Naive thymus-derived CD4-positive, alpha-beta T cell (primary cell): ENCODE measurements at regions not wholly inside any gene's neighbourhood (a gene's known extent, or its start where the extent isn't known, plus 50 kb on each side); places are given as distances from the start of the nearest gene placed in this dataset.
"Not testable (repeated sequence)": the region's sequence is repeated elsewhere in the genome, so short reads cannot be mapped to it uniquely, and the experiment has no call there.

Experiments
- ATAC-seq: fragments of 150-1000 bp; cut with Tn5 transposase; 2 replicates; pipeline ENCODE4 v1.10.0; 2021; ENCODE audit warnings: mild to moderate bottlenecking, moderate library complexity
- CTCF ChIA-PET: fragments of 350-600 bp; sonication (Branson Sonifier 250); formaldehyde crosslinking; loops from one replicate; lab custom pipeline; 2021; ENCODE audit warnings: antibody characterized with exemption; lab: Charles Lee
- POLR2A ChIA-PET: fragments of 350-600 bp; sonication (Branson Sonifier 250); formaldehyde crosslinking; loops from one replicate; lab custom pipeline; 2021; ENCODE audit warnings: antibody characterized with exemption, inconsistent platforms; lab: Charles Lee
- DNase-seq, 9 donors: peaks; one replicate each; pipeline versions ENCODE4 v3.0.0 to v3.0.0-alpha.2; 2020 to 2022; ENCODE audit warnings: mixed read lengths in 1 of 9
- H3K27ac ChIP-seq: one replicate; pipeline ENCODE4 v1.7.0; 2013; ENCODE audit warnings: mild to moderate bottlenecking, low read depth, low read length, moderate library complexity
- H3K27me3 ChIP-seq, 2 donors: one replicate each; pipeline ENCODE4 v1.7.0; 2013; ENCODE audit warnings: low read length in 2 of 2, mild to moderate bottlenecking in 2 of 2, moderate library complexity in 2 of 2; ENCODE audit not compliant: control insufficient read depth in 2 of 2, insufficient read depth in 2 of 2
- H3K36me3 ChIP-seq, 3 experiments: 1 replicate in 2 of 3; 2 replicates in 1 of 3; pipeline ENCODE4 v1.7.0; 2013; ENCODE audit warnings: low read length in 3 of 3, mild to moderate bottlenecking in 3 of 3, moderate library complexity in 1 of 3; ENCODE audit not compliant: insufficient read depth in 3 of 3, control insufficient read depth in 2 of 3
- H3K4me1 ChIP-seq, 2 donors: one replicate each; pipeline ENCODE4 v1.7.0; 2013; ENCODE audit warnings: low read length in 2 of 2, mild to moderate bottlenecking in 2 of 2, moderate library complexity in 1 of 2; ENCODE audit not compliant: control insufficient read depth in 2 of 2, insufficient read depth in 2 of 2
- H3K4me3 ChIP-seq: 2 replicates; pipeline ENCODE4 v1.7.0; 2013; ENCODE audit warnings: mild to moderate bottlenecking, low read length
- H3K9me3 ChIP-seq, 3 experiments: 1 replicate in 2 of 3; 2 replicates in 1 of 3; pipeline ENCODE4 v1.7.0; 2013; ENCODE audit warnings: low read length in 3 of 3; ENCODE audit not compliant: control insufficient read depth in 2 of 3
- H3K27ac Mint-ChIP-seq, 9 donors: one replicate each; pipeline ENCODE4 v1.8.0; 2020 to 2022; ENCODE audit warnings: mixed read lengths in 9 of 9, mild to moderate bottlenecking in 8 of 9, moderate library complexity in 5 of 9, inconsistent platforms in 2 of 9
- H3K27me3 Mint-ChIP-seq, 5 donors: one replicate each; pipeline ENCODE4 v1.8.0; 2021 to 2022; ENCODE audit warnings: mixed read lengths in 5 of 5, mild to moderate bottlenecking in 1 of 5
- H3K36me3 Mint-ChIP-seq, 5 donors: one replicate each; pipeline ENCODE4 v1.8.0; 2020 to 2022; ENCODE audit warnings: mixed read lengths in 5 of 5, mild to moderate bottlenecking in 3 of 5, inconsistent platforms in 1 of 5
- H3K4me1 Mint-ChIP-seq, 7 donors: one replicate each; pipeline ENCODE4 v1.8.0; 2020 to 2022; ENCODE audit warnings: mixed read lengths in 7 of 7, mild to moderate bottlenecking in 3 of 7, inconsistent platforms in 1 of 7
- H3K4me3 Mint-ChIP-seq, 10 donors: one replicate each; pipeline ENCODE4 v1.8.0; 2020 to 2022; ENCODE audit warnings: mild to moderate bottlenecking in 10 of 10, mixed read lengths in 10 of 10, moderate library complexity in 6 of 10, inconsistent platforms in 2 of 10
- H3K9me3 Mint-ChIP-seq, 11 donors: one replicate each; pipeline ENCODE4 v1.8.0; 2020 to 2022; ENCODE audit warnings: mixed read lengths in 11 of 11, mild to moderate bottlenecking in 4 of 11, inconsistent platforms in 1 of 11, moderate library complexity in 1 of 11
- intact Hi-C, 2 donors: fragments of 100-400 bp; cut with micrococcal nuclease; formaldehyde crosslinking; loops; one replicate each; pipeline ENCODE4 v1.15.1; 2023

- Mint-ChIP-seq H3K4me3 (no peak overlapping the region), H3K27ac (no peak overlapping the region), H3K4me1 (no peaks in the 10 kb centered on the region), H3K36me3 (no peaks in the 10 kb centered on the region), H3K27me3 (no peaks in the 10 kb centered on the region), H3K9me3 (peaks cover 0 to 5% (median 0%) of the 10 kb centered on the region in 11 donors)
- ATAC-seq (no peak), DNase-seq (no peak)
- intact Hi-C loops: no loop called here
- no peak overlapping the region for H3K4me3 ChIP-seq
- H3K9me3 ChIP-seq: no peaks in the 10 kb centered on the region
- ChIA-PET POLR2A (no interaction called here), CTCF (no interaction called here)
- H3K4me1 ChIP-seq: no peaks in the 10 kb centered on the region
- no peaks in the 10 kb centered on the region for H3K36me3 ChIP-seq
- no peaks in the 10 kb centered on the region for H3K27me3 ChIP-seq
- H3K27ac ChIP-seq: no peak overlapping the region
Observed at GRCh38 chr1:196160066-196160795, 448.0 kb downstream of the KCNT2 start.

GRCh38 chr1:196155586-196155985 lies 452.7 kb downstream of the KCNT2 start:
- Mint-ChIP-seq H3K27ac (no peak overlapping the region), H3K4me1 (no peaks in the 10 kb centered on the region), H3K27me3 (no peaks in the 10 kb centered on the region), H3K4me3 (no peak overlapping the region), H3K36me3 (no peaks in the 10 kb centered on the region), H3K9me3 (peaks cover 0 to 2% (median 0%) of the 10 kb centered on the region in 11 donors)
- ChIA-PET POLR2A (no interaction called here), CTCF (no interaction called here)
- Histone ChIP-seq H3K4me3 (no peak overlapping the region), H3K27ac (no peak overlapping the region), H3K4me1 (no peaks in the 10 kb centered on the region), H3K36me3 (no peaks in the 10 kb centered on the region), H3K9me3 (no peaks in the 10 kb centered on the region), H3K27me3 (no peaks in the 10 kb centered on the region)
- ATAC-seq (no peak), DNase-seq (no peak)
- intact Hi-C loops: no loop called here

DNA sequence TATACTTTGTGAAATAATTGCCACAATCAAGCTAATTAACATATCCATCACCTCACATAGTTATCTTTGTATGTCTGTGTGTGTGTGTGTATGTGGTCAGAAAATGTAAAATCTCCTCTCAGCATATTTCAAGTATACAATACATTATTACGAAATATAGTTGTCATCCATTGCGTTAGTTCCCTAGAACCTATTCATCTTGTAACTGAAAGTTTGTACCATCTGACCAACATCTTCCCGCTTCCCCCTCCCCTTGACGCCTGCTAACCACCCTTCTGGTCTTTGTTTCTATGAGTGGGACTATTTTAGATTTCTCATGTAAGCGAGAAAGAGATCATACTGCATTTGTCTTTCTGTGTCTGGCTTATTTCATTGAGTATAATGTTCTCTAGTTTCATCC lies 455.3 kb downstream of the KCNT2 start:
- Histone ChIP-seq H3K4me1 (no peaks in the 10 kb centered on the region), H3K36me3 (no peaks in the 10 kb centered on the region), H3K4me3 (no peak overlapping the region), H3K27ac (no peak overlapping the region), H3K27me3 (no peaks in the 10 kb centered on the region), H3K9me3 (no peaks in the 10 kb centered on the region)
- no peak overlapping the region for H3K27ac Mint-ChIP-seq
- ChIA-PET POLR2A (no interaction called here), CTCF (no interaction called here)
- ATAC-seq (no peak), DNase-seq (no peak)
- H3K9me3 Mint-ChIP-seq: peaks cover 0 to 2% (median 0%) of the 10 kb centered on the region in 11 donors
- H3K27me3 Mint-ChIP-seq: no peaks in the 10 kb centered on the region
- H3K4me1 Mint-ChIP-seq: no peaks in the 10 kb centered on the region
- intact Hi-C loops: no loop called here
- no peak overlapping the region for H3K4me3 Mint-ChIP-seq
- no peaks in the 10 kb centered on the region for H3K36me3 Mint-ChIP-seq

GRCh38 chr1:196152086-196152485 lies 456.2 kb downstream of the KCNT2 start:
- no peaks in the 10 kb centered on the region for H3K9me3 ChIP-seq
- no peak overlapping the region for H3K27ac ChIP-seq
- Mint-ChIP-seq H3K27me3 (no peaks in the 10 kb centered on the region), H3K4me3 (no peak overlapping the region), H3K36me3 (no peaks in the 10 kb centered on the region), H3K27ac (no peak overlapping the region), H3K4me1 (no peaks in the 10 kb centered on the region), H3K9me3 (peaks cover 0 to 2% (median 0%) of the 10 kb centered on the region in 11 donors)
- H3K4me3 ChIP-seq: no peak overlapping the region
- ChIA-PET CTCF (no interaction called here), POLR2A (no interaction called here)
- no peaks in the 10 kb centered on the region for H3K4me1 ChIP-seq
- DNase-seq (no peak), ATAC-seq (no peak)
- no peaks in the 10 kb centered on the region for H3K36me3 ChIP-seq
- intact Hi-C loops: no loop called here
- H3K27me3 ChIP-seq: no peaks in the 10 kb centered on the region

GRCh38 chr1:196148367-196148970 lies 459.8 kb downstream of the KCNT2 start:
- H3K36me3 ChIP-seq: no peaks in the 10 kb centered on the region
- DNase-seq (peak in 1 of 9 donors; percentile 11), ATAC-seq (no peak)
- no peaks in the 10 kb centered on the region for H3K4me1 ChIP-seq
- CTCF ChIA-PET: interaction anchor here (1.1 kb wide), 1 partner anchor 513 kb away, joined by 3 read pairs; no protein-coding TSS in a partner anchor
- H3K27ac ChIP-seq: no peak overlapping the region
- no peak overlapping the region for H3K4me3 ChIP-seq
- H3K4me3 Mint-ChIP-seq: no peak overlapping the region
- POLR2A ChIA-PET: no interaction called here
- no peaks in the 10 kb centered on the region for H3K27me3 Mint-ChIP-seq
- intact Hi-C loops: loop anchor here in 1 of 2 donors (1.0 kb wide), 1 partner anchor 513 kb away; no protein-coding TSS in a partner anchor
- no peaks in the 10 kb centered on the region for H3K4me1 Mint-ChIP-seq
- peaks cover 0 to 2% (median 0%) of the 10 kb centered on the region in 11 donors for H3K9me3 Mint-ChIP-seq
- no peaks in the 10 kb centered on the region for H3K36me3 Mint-ChIP-seq
- H3K9me3 ChIP-seq: no peaks in the 10 kb centered on the region
- no peak overlapping the region for H3K27ac Mint-ChIP-seq
- H3K27me3 ChIP-seq: no peaks in the 10 kb centered on the region

DNA sequence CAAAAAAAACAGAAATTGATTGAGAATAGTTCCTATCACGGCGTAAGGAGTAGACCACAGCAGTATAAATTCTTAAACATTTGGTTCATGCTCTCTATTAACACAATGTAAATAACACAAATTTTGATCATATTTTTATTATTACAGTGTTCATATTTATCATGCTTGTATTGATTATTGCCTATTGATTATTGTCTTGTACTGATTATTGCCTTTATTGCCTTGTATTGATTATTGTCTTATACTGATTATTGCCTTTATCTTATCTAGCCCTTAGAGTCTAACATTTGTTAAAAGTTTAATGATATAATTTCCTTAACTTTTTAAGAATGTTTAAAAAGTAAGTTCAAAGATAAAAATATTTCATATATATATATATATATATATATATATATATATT lies 460.7 kb downstream of the KCNT2 start:
- Histone ChIP-seq H3K27me3 (no peaks in the 10 kb centered on the region), H3K36me3 (no peaks in the 10 kb centered on the region), H3K4me1 (no peaks in the 10 kb centered on the region), H3K4me3 (no peak overlapping the region), H3K9me3 (no peaks in the 10 kb centered on the region), H3K27ac (no peak overlapping the region)
- intact Hi-C loops: no loop called here
- POLR2A ChIA-PET: no interaction called here
- Mint-ChIP-seq H3K4me1 (no peaks in the 10 kb centered on the region), H3K4me3 (no peak overlapping the region), H3K36me3 (no peaks in the 10 kb centered on the region), H3K27ac (no peak overlapping the region), H3K27me3 (no peaks in the 10 kb centered on the region), H3K9me3 (no peaks in the 10 kb centered on the region)
- no peak for DNase-seq
- no peak for ATAC-seq
- CTCF ChIA-PET: no interaction called here

GRCh38 chr1:196145151-196145550 lies 463.1 kb downstream of the KCNT2 start:
- H3K4me3 ChIP-seq, CTCF ChIA-PET, H3K27ac Mint-ChIP-seq, POLR2A ChIA-PET, DNase-seq, H3K27me3 Mint-ChIP-seq, H3K4me3 Mint-ChIP-seq, ATAC-seq, H3K27me3 ChIP-seq, H3K9me3 Mint-ChIP-seq, H3K4me1 Mint-ChIP-seq, H3K36me3 ChIP-seq, H3K4me1 ChIP-seq, H3K36me3 Mint-ChIP-seq, H3K9me3 ChIP-seq, intact Hi-C loops, H3K27ac ChIP-seq: not testable (repeated sequence)
